ENCODE measurements at regions not wholly inside any gene's neighbourhood (a gene's known extent, or its start where the extent isn't known, plus 50 kb on each side); places are given as distances from the start of the nearest gene placed in this dataset.

DNA sequence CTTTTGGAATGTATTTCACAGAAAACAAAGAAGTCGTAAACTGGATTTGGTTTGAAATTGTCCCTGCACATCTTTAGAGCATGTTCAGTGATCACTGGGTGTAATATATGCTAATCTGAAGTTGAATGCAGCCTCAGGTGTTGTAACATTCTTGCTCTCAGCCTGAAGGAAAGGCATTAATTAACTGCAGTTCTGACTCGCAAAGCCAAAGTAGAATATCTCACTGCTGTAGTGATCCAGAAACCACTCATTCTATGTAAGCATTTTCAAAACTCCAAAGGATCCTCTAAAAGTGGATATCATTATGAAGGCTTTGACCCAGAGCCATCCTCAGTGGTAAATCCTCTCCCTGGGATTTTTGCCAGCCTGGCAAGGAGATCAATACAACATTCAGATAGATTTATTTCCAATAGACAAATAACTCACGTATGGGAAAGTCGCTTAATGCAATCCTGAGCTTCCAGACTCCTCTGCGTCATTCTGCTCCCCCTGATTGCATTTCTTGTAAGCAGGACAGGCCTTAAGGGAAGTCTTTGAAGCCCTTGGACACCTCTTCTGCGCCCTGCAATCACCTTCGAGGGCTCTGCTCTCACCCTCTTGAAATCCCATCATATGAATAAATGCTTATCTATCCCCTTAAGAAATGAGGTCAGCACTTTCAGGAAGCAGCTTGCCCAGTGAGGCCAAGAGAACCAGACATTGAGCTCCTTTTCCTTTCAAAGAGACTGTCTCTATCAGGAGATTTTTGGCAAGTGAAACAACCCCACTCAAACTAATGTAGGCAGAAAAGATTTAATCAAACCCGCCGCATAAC, 301.7 kb upstream of the NBEA start:
- Histone ChIP-seq H3K36me3 (replicated peaks; ENCODE audit: low read depth, low read length) (no peaks in the 10 kb centered on the region), H3K9ac (ENCODE audit: low read length) (no peak overlapping the region), H3K27me3 (ENCODE audit: low read depth, low read length) (0 out of 2 replicates have a peak, but pooled peaks cover 13% of the 10 kb centered on the region), H3K79me2 (ENCODE audit: low read length) (no peaks in the 10 kb centered on the region), H3K27ac (ENCODE audit: low read length) (no peak overlapping the region), H3K4me3 (ENCODE audit: low read length) (no peak overlapping the region), H3K4me1 (ENCODE audit: low read length) (peaks cover 6% of the 10 kb centered on the region), H3K9me3 (ENCODE audit: insufficient read depth, low read length) (no peaks in the 10 kb centered on the region), H4K20me1 (ENCODE audit: insufficient read depth, low read length) (no peaks in the 10 kb centered on the region), H3K4me2 (ENCODE audit: low read length) (no peak overlapping the region), H2AFZ (ENCODE audit: low read depth, low read length) (no peak overlapping the region)
- TF ChIP-seq, protein P1, sequence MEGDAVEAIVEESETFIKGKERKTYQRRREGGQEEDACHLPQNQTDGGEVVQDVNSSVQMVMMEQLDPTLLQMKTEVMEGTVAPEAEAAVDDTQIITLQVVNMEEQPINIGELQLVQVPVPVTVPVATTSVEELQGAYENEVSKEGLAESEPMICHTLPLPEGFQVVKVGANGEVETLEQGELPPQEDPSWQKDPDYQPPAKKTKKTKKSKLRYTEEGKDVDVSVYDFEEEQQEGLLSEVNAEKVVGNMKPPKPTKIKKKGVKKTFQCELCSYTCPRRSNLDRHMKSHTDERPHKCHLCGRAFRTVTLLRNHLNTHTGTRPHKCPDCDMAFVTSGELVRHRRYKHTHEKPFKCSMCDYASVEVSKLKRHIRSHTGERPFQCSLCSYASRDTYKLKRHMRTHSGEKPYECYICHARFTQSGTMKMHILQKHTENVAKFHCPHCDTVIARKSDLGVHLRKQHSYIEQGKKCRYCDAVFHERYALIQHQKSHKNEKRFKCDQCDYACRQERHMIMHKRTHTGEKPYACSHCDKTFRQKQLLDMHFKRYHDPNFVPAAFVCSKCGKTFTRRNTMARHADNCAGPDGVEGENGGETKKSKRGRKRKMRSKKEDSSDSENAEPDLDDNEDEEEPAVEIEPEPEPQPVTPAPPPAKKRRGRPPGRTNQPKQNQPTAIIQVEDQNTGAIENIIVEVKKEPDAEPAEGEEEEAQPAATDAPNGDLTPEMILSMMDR (IDR thresholded peaks at IDR 0.05; ENCODE audit: low read depth, low read length): no peak
- TF ChIP-seq EZH2phosphoT487 (IDR thresholded peaks at IDR 0.05; ENCODE audit: low read depth): no peak

DNA sequence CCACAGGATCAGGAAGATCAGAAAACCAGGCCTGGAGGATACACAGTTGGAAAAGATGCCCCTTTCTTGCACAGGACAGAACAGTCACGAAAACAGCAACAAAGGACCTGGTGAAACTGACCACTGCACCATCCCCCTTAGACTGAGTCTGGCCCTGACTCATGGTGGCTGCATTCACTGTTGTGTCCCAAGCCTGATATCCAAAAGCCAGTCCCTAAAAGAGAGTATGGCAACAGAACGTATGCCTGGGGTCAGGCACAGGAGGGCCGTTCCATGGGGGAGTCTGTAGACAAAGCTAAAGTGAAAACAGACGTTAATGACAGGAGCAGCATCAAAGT, 301.1 kb upstream of the NBEA start:
- H3K4me1 ChIP-seq (ENCODE audit: low read length): peaks cover 6% of the 10 kb centered on the region
- no peak overlapping the region for H2AFZ ChIP-seq (ENCODE audit: low read depth, low read length)
- H3K9ac ChIP-seq (ENCODE audit: low read length): no peak overlapping the region

DNA sequence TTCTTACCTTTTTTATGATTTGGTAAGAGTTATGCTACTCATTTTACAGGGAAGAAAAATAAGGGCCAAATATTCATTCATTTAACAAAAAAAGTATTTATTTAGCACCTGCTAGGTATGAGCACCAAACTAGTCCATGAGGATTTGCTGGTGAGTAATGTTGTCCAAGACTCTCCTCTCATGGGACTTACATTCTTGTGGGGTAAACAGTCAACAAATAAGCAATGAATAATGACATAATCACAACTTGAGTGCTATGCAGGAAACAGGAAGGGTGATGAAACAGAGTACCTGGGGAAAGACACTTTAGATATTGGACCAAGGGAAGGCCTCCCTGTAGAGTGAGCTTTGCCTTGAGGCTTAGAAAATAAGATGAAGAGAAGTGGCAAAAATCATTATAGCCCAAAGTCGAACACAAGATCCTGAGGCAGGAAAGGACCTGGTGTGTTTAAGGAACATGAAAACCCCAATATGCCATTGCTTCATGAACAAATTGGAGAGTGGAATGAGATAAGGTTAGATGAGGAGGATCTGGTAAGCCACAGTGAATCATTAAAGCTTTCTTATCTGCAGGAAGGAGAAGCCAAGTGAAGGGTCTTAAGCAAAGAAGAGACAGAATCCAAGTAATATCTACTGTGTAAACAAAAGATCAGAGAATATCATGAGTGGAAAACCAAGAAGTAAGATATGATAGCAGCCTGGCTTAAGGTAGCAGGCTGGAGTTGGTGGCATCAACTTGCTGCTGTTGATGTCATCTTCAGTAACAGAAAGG, 294.5 kb upstream of the NBEA start:
- Histone ChIP-seq H3K4me1 (ENCODE audit: low read length) (0 out of 2 replicates have a peak, but pooled peaks cover 4% of the 10 kb centered on the region), H3K9ac (ENCODE audit: low read length) (no peak overlapping the region), H3K4me3 (ENCODE audit: low read length) (no peak overlapping the region), H3K9me3 (ENCODE audit: insufficient read depth, low read length) (no peaks in the 10 kb centered on the region), H3K27ac (ENCODE audit: low read length) (no peak overlapping the region), H2AFZ (ENCODE audit: low read depth, low read length) (no peak overlapping the region), H3K4me2 (ENCODE audit: low read length) (no peak overlapping the region), H3K36me3 (replicated peaks; ENCODE audit: low read depth, low read length) (no peaks in the 10 kb centered on the region), H3K79me2 (ENCODE audit: low read length) (no peaks in the 10 kb centered on the region), H4K20me1 (ENCODE audit: insufficient read depth, low read length) (no peaks in the 10 kb centered on the region), H3K27me3 (ENCODE audit: low read depth, low read length) (0 out of 2 replicates have a peak, but pooled peaks cover 11% of the 10 kb centered on the region)
- TF ChIP-seq, protein P1 (IDR thresholded peaks at IDR 0.05; ENCODE audit: low read depth, low read length): no peak
- TF ChIP-seq EZH2phosphoT487 (IDR thresholded peaks at IDR 0.05; ENCODE audit: low read depth): no peak

More for the DNA sequence above, 301.1 kb upstream of the NBEA start:
- H3K4me2 ChIP-seq (ENCODE audit: low read length): no peak overlapping the region
- no peaks in the 10 kb centered on the region for H3K79me2 ChIP-seq (ENCODE audit: low read length)
- no peak overlapping the region for H3K27ac ChIP-seq (ENCODE audit: low read length)
- no peak overlapping the region for H3K4me3 ChIP-seq (ENCODE audit: low read length)
- no peaks in the 10 kb centered on the region for H4K20me1 ChIP-seq (ENCODE audit: insufficient read depth, low read length)
- no peaks in the 10 kb centered on the region for H3K9me3 ChIP-seq (ENCODE audit: insufficient read depth, low read length)
- TF ChIP-seq, protein P1 (IDR thresholded peaks at IDR 0.05; ENCODE audit: low read depth, low read length): no peak
- TF ChIP-seq EZH2phosphoT487 (IDR thresholded peaks at IDR 0.05; ENCODE audit: low read depth): no peak
- H3K36me3 ChIP-seq (replicated peaks; ENCODE audit: low read depth, low read length): no peaks in the 10 kb centered on the region
- H3K27me3 ChIP-seq (ENCODE audit: low read depth, low read length): 0 out of 2 replicates have a peak, but pooled peaks cover 13% of the 10 kb centered on the region

DNA sequence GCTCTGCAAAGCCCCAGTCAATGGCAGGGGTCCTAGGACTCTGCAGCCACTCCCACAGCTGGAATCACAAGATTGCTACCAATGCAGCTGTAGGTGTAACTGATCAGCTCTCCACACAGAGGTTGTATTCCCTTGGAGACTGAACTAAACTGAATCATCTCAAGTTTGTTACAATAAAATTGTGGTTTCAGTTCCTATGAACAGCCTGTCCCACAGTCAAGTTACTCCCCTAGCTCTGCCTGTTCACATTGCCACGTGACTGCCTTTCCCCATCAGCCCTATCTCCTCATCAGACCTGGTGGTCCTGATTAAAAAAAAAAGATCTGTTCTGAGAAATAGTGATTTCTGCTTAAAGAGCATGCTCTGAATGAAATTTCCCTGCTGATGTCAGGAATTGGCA, 287.9 kb upstream of the NBEA start:
- Histone ChIP-seq H3K4me3 (ENCODE audit: low read length) (no peak overlapping the region), H3K4me1 (ENCODE audit: low read length) (peaks cover 29% of the 10 kb centered on the region), H2AFZ (ENCODE audit: low read depth, low read length) (no peak overlapping the region), H3K27me3 (ENCODE audit: low read depth, low read length) (no peaks in the 10 kb centered on the region), H3K79me2 (ENCODE audit: low read length) (no peaks in the 10 kb centered on the region), H4K20me1 (ENCODE audit: insufficient read depth, low read length) (no peaks in the 10 kb centered on the region), H3K4me2 (ENCODE audit: low read length) (no peak overlapping the region), H3K36me3 (replicated peaks; ENCODE audit: low read depth, low read length) (no peaks in the 10 kb centered on the region), H3K27ac (ENCODE audit: low read length) (no peak overlapping the region), H3K9me3 (ENCODE audit: insufficient read depth, low read length) (no peaks in the 10 kb centered on the region), H3K9ac (ENCODE audit: low read length) (no peak overlapping the region)
- TF ChIP-seq, protein P1 (IDR thresholded peaks at IDR 0.05; ENCODE audit: low read depth, low read length): no peak
- no peak for TF ChIP-seq EZH2phosphoT487 (IDR thresholded peaks at IDR 0.05; ENCODE audit: low read depth)

Data from OCI-LY3 (cell line).